Stimulated activated CD8-positive, alpha-beta memory T cell treated with anti-CD3 and anti-CD28 coated beads, Interleukin-7, amount 100 ng/mL, for 24 hours (primary cell): ENCODE measurements at regions not wholly inside any gene's neighbourhood (a gene's known extent, or its start where the extent isn't known, plus 50 kb on each side); places are given as distances from the start of the nearest gene placed in this dataset.

ENCODE experiments used
- DNase-seq: peaks from one replicate; pipeline ENCODE4 v3.0.0-alpha.2; 2020; ENCODE audit warnings: low read depth

- no peak for DNase-seq
Measured at GRCh38 chr5:109468288-109468676, 58.5 kb upstream of the PJA2 start.

- no peak for DNase-seq
Measured at GRCh38 chr5:109467058-109467457, 57.3 kb upstream of the PJA2 start.
